CD4-positive, alpha-beta T cell (primary cell): ENCODE measurements at regions not wholly inside any gene's neighbourhood (a gene's known extent, or its start where the extent isn't known, plus 50 kb on each side); places are given as distances from the start of the nearest gene placed in this dataset.

Experiments used
- ATAC-seq: fragments of 200-7000 bp; cut with Tn5 transposase; one replicate; pipeline ENCODE4 v1.10.0; 2022; ENCODE audit warnings: mild to moderate bottlenecking; ENCODE audit not compliant: poor library complexity
- CTCF ChIA-PET: fragments of 350-600 bp; sonication (Branson Sonifier 250); formaldehyde crosslinking; loops from one replicate; lab custom pipeline; 2021; ENCODE audit warnings: antibody characterized with exemption, inconsistent platforms; lab: Charles Lee
- POLR2A ChIA-PET: fragments of 350-600 bp; sonication (Branson Sonifier 250); formaldehyde crosslinking; loops from one replicate; lab custom pipeline; 2021; ENCODE audit warnings: antibody characterized with exemption, inconsistent platforms; lab: Charles Lee
- DNase-seq, 14 experiments: peaks; one replicate each; pipeline ENCODE4 v3.0.0-alpha.2; 2013 to 2020; ENCODE audit warnings: mixed read lengths in 2 of 14
- H3K27ac ChIP-seq, 2 donors: one replicate each; pipeline versions ENCODE4 v1.5.1 to v1.7.0; 2013; ENCODE audit warnings: low read length in 2 of 2, low read depth in 1 of 2, mild to moderate bottlenecking in 1 of 2
- H3K27me3 ChIP-seq, 2 experiments: 1 replicate in 1 of 2; 2 replicates in 1 of 2; pipeline versions ENCODE4 v1.6.1 to v1.7.0; 2013; ENCODE audit warnings: low read length in 2 of 2, control low read depth in 1 of 2, mild to moderate bottlenecking in 1 of 2, moderate library complexity in 1 of 2; ENCODE audit not compliant: insufficient read depth in 2 of 2, control insufficient read depth in 1 of 2
- H3K36me3 ChIP-seq: one replicate; pipeline ENCODE4 v1.6.1; 2013; ENCODE audit warnings: low read length, control low read depth; ENCODE audit not compliant: insufficient read depth
- H3K4me1 ChIP-seq: one replicate; pipeline ENCODE4 v1.6.1; 2013; ENCODE audit warnings: low read length, control low read depth; ENCODE audit not compliant: insufficient read depth
- H3K4me3 ChIP-seq: one replicate; pipeline ENCODE4 v1.5.1; 2013; ENCODE audit warnings: mild to moderate bottlenecking, low read length, moderate library complexity
- H3K9me3 ChIP-seq, 2 experiments: 1 replicate in 1 of 2; 2 replicates in 1 of 2; pipeline versions ENCODE4 v1.6.1 to v1.7.0; 2013; ENCODE audit warnings: low read length in 2 of 2, mild to moderate bottlenecking in 2 of 2, control low read depth in 1 of 2, moderate library complexity in 1 of 2; ENCODE audit not compliant: control insufficient read depth in 1 of 2, insufficient read depth in 1 of 2
- H3K27ac Mint-ChIP-seq: one replicate; pipeline ENCODE4 v1.8.0; 2020; ENCODE audit warnings: mixed read lengths
- H3K27me3 Mint-ChIP-seq: one replicate; pipeline ENCODE4 v1.8.0; 2021; ENCODE audit warnings: mixed read lengths
- H3K36me3 Mint-ChIP-seq: one replicate; pipeline ENCODE4 v1.8.0; 2021; ENCODE audit warnings: low read depth, mixed read lengths
- H3K4me1 Mint-ChIP-seq: one replicate; pipeline ENCODE4 v1.8.0; 2021; ENCODE audit warnings: low read depth, mixed read lengths
- H3K4me3 Mint-ChIP-seq: one replicate; pipeline ENCODE4 v1.8.0; 2020; ENCODE audit warnings: mild to moderate bottlenecking, mixed read lengths
- H3K9me3 Mint-ChIP-seq: one replicate; pipeline ENCODE4 v1.8.0; 2020; ENCODE audit warnings: mixed read lengths
- CTCF ChIP-seq: fragments of 200-600 bp; IDR thresholded peaks from one replicate; pipeline ENCODE4 v1.8.0; 2022; ENCODE audit warnings: antibody characterized with exemption, mild to moderate bottlenecking
- intact Hi-C, 2 experiments: fragments of 100-400 bp; cut with DNase I in 1 of 2; cut with micrococcal nuclease in 1 of 2; formaldehyde crosslinking; loops; one replicate each; pipeline versions ENCODE4 v1.15.1 to v1.9.0; 2023 to 2025; cut with DNase I, micrococcal nuclease

- TF ChIP-seq CTCF = no peak
- ATAC-seq (no peak), DNase-seq (no peak)
- Mint-ChIP-seq H3K4me1 (no peaks in the 10 kb centered on the region), H3K4me3 (no peak overlapping the region), H3K27ac (no peak overlapping the region), H3K9me3 (no peaks in the 10 kb centered on the region), H3K36me3 (no peaks in the 10 kb centered on the region), H3K27me3 (no peaks in the 10 kb centered on the region)
- no peaks in the 10 kb centered on the region for H3K9me3 ChIP-seq
- no peaks in the 10 kb centered on the region for H3K36me3 ChIP-seq
- no peaks in the 10 kb centered on the region for H3K4me1 ChIP-seq
- H3K27me3 ChIP-seq = no peaks in the 10 kb centered on the region
- intact Hi-C loops = no loop called here
- H3K4me3 ChIP-seq = no peak overlapping the region
- no peak overlapping the region for H3K27ac ChIP-seq
- ChIA-PET POLR2A (no interaction called here), CTCF (interaction anchor here (0.9 kb wide), 1 partner anchor 9 kb away, joined by 3 read pairs; no protein-coding TSS in a partner anchor)
Observed at GRCh38 chr16:85288341-85288868, 176.1 kb upstream of the CIBAR2 start.

GRCh38 chr16:85288869-85289660 is 176.8 kb upstream of the CIBAR2 start:
- no peaks in the 10 kb centered on the region for H3K27me3 ChIP-seq
- Mint-ChIP-seq H3K9me3 (no peaks in the 10 kb centered on the region), H3K36me3 (no peaks in the 10 kb centered on the region), H3K4me3 (no peak overlapping the region), H3K4me1 (no peaks in the 10 kb centered on the region), H3K27me3 (no peaks in the 10 kb centered on the region), H3K27ac (no peak overlapping the region)
- TF ChIP-seq CTCF = no peak
- CTCF ChIA-PET = no interaction called here
- ATAC-seq (no peak), DNase-seq (no peak)
- H3K27ac ChIP-seq = no peak overlapping the region
- H3K36me3 ChIP-seq = no peaks in the 10 kb centered on the region
- H3K4me1 ChIP-seq = no peaks in the 10 kb centered on the region
- no peaks in the 10 kb centered on the region for H3K9me3 ChIP-seq
- POLR2A ChIA-PET = no interaction called here
- H3K4me3 ChIP-seq = no peak overlapping the region
- intact Hi-C loops = no loop called here

GRCh38 chr16:85289760-85290625 is 177.7 kb upstream of the CIBAR2 start:
- Mint-ChIP-seq H3K27me3 (no peaks in the 10 kb centered on the region), H3K9me3 (no peaks in the 10 kb centered on the region), H3K4me3 (no peak overlapping the region), H3K4me1 (no peaks in the 10 kb centered on the region), H3K36me3 (no peaks in the 10 kb centered on the region), H3K27ac (no peak overlapping the region)
- Histone ChIP-seq H3K9me3 (no peaks in the 10 kb centered on the region), H3K4me1 (no peaks in the 10 kb centered on the region), H3K27me3 (no peaks in the 10 kb centered on the region), H3K36me3 (no peaks in the 10 kb centered on the region), H3K4me3 (no peak overlapping the region), H3K27ac (no peak overlapping the region)
- intact Hi-C loops = no loop called here
- CTCF ChIA-PET = no interaction called here
- no peak for DNase-seq
- TF ChIP-seq CTCF = no peak
- ATAC-seq = no peak
- POLR2A ChIA-PET = no interaction called here
